Body of pancreas (tissue), 4 donors: ENCODE measurements at regions not wholly inside any gene's neighbourhood (a gene's known extent, or its start where the extent isn't known, plus 50 kb on each side); places are given as distances from the start of the nearest gene placed in this dataset.
"Not testable (repeated sequence)": the region's sequence is repeated elsewhere in the genome, so short reads cannot be mapped to it uniquely, and the experiment has no call there.

ENCODE experiments used
- POLR2A ChIP-seq, 3 donors: fragments of 450-650 bp; IDR thresholded peaks; one replicate each; pipeline ENCODE4 v1.6.1; 2016; ENCODE audit warnings: antibody characterized with exemption in 3 of 3, mild to moderate bottlenecking in 2 of 3
- TF ChIP-seq, protein P1 (sequence below), 7 experiments: fragments of 450-650 bp in 4 of 7; fragments of 200-600 bp in 3 of 7; sonication (generic) in 3 of 7; IDR thresholded peaks; one replicate each; pipeline ENCODE4 v1.5.1; 2016 to 2019; ENCODE audit warnings: antibody characterized with exemption in 7 of 7

DNA sequence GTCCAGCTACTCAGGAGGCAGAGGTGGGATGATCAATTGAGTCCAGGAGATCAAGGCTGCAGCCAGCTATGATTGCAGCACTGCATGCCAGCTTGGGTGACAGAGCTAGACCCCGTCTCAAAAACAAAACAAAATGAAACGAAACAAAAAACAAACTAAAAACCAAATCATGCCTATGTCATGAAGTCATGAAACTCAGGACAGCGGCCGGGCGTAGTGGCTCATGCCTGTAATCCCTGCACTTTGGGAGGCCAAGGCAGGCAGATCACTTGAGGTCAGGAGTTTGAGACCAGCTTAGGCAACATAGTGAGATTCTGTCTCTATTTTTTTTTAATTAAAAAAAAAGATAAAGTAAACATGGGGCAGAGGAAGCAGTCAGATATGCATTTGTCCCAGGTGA, 472.6 kb downstream of the GOLGA6L6 start:
- TF ChIP-seq POLR2A (IDR thresholded peaks at IDR 0.05), result not testable (repeated sequence)
- TF ChIP-seq, protein P1, sequence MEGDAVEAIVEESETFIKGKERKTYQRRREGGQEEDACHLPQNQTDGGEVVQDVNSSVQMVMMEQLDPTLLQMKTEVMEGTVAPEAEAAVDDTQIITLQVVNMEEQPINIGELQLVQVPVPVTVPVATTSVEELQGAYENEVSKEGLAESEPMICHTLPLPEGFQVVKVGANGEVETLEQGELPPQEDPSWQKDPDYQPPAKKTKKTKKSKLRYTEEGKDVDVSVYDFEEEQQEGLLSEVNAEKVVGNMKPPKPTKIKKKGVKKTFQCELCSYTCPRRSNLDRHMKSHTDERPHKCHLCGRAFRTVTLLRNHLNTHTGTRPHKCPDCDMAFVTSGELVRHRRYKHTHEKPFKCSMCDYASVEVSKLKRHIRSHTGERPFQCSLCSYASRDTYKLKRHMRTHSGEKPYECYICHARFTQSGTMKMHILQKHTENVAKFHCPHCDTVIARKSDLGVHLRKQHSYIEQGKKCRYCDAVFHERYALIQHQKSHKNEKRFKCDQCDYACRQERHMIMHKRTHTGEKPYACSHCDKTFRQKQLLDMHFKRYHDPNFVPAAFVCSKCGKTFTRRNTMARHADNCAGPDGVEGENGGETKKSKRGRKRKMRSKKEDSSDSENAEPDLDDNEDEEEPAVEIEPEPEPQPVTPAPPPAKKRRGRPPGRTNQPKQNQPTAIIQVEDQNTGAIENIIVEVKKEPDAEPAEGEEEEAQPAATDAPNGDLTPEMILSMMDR (IDR thresholded peaks at IDR 0.05), result not testable (repeated sequence)
